ENCODE measurements at regions not wholly inside any gene's neighbourhood (a gene's known extent, or its start where the extent isn't known, plus 50 kb on each side); places are given as distances from the start of the nearest gene placed in this dataset.

DNA sequence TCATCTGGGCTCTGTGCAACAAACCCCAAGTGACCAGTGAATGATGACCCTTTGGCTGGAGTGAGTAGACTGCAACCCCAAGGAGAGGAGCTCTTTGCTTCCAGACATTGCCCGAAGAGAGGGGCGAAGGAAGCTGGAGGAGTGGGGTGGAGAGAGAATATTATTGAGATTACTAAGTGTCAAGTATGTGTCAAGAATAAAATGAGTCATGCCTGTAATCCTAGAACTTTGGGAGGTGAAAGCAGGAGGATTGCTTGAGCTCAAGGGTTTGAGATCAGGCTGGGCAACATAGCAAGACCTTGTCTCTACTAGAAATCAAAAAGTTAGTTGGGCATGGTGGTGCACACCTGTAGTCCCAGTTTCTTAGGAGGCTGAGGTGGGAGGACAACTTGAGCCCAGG, 142.0 kb upstream of the CCL2 start:
- no peak for DNase-seq

DNA sequence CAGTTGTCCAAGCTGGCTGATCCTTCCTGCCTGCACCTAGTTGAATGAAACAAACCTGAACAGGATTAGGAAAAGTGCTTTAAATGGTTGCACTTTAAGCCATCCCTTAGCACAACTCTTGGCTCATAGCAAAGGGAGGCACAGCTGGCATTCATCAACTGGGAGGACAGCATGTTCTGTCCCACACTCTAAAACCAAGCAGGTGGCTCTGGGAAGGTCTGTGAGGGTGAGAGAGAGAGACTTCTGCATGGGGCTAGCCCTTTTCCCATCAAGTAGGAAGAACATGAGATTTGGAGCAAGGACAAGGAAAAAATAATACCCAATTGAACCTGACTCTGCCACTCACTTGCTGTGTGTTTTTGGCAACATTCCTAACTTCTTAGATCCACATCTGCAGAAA, 140.9 kb upstream of the CCL2 start:
- DNase-seq = no peak

DNA sequence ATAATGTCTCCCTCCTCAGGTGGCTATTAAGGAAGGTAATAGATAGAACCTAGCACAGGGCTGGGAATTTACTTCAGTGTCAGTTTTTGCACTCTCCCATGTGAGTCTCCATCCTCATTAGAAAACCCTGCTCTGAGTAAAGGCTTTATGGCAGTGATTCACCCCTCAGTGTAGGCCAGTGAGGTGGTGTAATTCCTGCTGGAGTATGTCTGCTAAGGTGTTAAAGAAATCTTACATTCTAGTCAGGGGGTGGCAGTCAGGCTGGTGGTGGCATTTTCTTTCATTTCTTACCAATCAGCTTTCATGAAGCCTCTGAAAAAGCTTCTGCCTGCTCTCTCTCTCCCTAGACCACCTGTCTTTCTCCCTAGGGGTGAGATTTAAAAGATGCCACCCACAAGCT, 138.8 kb upstream of the CCL2 start:
- DNase-seq = no peak

DNA sequence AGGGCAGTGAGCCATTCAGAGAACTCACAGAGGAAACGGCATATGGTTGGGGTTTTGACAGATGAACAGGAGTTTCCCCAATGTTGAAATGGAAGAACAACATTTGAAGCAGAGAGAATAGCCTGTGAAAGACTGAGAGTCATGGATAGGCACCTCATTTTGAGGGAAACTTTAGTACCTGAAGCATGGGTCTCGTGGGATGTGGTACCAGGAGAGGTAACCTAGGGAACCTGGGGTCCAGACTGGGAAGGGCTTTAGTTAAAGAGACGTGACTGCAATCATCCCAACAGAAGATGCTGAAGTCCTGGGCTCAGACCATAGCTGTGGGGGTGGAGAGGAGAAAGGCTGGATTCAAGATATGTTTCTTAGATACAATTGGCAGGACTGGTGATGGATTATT, 137.8 kb upstream of the CCL2 start:
- no peak for DNase-seq

DNA sequence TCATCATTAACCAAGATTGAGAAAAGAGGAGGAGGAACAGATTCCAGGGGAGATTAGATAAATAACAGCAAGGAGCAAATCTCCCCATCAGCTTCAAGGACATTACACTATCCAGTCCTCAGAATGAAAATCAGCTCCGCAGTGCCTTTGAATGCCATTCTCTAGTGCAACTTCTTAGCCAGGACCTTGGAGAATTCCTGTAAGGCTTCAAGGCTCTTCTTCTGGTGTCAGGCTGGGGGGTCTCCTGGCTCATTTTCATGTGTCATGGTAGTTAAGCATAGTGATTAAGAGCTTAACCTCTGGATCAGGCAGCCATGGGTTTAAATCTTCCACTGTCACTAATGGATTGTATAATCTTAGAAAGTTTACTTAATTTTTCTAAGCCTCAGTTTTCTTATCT, 137.3 kb upstream of the CCL2 start:
- DNase-seq = no peak

DNA sequence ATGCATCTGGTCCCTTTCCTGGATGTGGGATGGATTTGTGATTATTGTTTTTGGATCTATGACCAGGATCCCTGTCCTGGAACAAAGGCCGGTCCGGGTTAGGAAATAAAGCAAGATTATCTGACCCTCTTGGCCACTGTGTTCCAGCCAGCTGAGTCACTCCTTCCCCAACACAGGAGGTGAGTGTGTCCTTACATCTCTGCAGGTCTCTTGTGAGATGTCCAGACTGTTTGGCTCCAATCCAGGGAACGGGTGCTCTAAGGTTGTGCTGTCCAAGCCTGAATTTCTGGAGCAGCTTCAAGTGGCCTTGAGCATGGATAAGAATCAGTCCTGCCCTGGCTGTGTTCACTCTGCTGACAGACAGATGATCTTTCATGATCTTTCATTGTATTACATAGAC, 136.5 kb upstream of the CCL2 start:
- DNase-seq = no peak

DNA sequence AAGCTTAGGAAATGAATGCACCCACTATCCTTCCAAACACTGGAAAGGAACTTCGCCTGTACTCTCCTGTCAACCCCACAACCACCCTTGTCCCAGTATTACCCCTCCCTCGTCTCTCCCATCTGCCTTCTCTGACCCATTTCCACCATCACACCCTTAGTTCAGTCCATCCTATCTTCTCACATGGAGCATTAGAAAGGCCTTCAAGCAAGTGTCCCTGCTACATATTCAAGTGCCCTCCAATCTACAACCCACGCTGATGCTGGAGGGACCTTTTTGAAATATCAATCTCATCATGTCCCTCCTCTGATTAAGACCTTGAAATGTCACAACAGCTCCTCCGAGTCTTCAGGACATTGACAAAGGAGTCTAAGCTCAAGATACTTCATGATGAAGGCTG, 133.8 kb upstream of the CCL2 start:
- no peak for DNase-seq

DNA sequence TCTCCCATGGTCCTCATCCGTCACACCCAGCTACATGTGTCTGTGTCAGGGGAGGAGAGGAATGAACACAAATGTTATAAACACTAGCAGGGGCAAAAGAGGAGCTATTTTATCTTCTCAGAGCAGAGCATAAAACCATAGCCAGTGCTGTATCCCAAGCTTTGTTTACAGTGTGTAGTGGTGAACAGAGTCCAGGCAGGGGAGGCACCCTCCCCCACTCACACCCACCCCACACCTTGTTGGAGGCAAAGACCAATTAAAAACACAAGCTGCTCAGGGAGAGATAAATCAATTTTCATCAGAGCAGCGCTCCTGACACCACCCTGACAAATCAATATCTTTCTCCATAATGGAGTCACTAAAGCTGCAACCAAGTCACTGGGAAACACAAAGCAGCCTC, 132.6 kb upstream of the CCL2 start:
- no peak for DNase-seq

DNA sequence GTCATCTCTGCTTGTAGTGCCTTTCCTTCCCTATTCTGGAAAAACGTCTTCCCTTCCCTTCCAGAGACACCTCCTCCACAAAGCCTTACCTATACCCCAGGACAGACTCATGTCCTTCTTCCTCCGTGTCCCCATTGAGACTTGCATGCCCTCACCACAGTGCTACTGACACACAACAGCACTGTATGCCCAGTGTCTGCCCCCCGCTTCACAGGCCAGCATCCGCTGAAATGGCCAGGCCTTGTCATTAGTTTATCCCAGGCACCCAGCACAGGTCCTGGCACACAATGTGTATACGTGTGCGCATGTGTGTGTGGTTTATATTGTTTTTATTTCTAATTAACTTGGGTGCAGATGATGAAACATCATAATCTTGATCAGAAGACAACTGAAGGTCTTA, 130.1 kb upstream of the CCL2 start:
- DNase-seq = no peak

DNA sequence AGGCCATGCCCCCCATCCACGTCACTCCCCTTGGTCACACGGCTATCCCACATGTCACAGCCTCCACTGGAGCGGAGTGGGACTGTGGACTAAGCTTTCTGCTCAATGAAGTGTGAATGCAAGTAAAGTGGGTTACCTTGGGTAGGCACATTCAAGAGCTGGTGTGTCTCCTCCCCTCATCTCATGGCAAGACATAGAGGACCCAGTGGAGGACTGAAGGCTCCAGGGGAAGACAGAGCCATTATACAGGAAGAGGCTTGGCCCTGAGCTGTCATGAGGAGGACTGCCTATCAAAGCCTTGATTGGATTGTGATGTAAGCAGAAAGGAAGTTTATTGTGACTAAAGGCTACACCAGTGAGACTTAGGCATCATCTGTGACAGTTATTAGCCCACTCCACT, 129.2 kb upstream of the CCL2 start:
- no peak for DNase-seq

DNA sequence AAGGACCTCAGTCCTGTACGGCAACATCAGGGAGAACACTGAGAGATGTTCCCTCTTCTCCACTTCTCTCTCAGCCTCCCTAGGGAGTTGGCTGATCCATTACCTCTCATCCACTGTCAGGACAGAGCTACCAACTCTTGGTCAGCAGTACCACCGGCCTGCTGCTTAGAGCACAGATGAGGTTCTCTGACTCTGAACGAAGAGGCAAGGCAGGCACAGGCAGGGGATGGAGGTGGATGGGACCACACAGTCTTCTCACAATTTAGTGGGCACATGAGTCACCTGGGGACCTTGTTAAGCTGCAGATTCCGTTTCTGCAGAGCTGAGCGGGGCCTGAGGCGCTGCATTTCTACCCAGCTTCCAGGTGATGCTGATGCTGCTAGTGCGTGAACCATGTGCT, 128.6 kb upstream of the CCL2 start:
- no peak for DNase-seq

DNA sequence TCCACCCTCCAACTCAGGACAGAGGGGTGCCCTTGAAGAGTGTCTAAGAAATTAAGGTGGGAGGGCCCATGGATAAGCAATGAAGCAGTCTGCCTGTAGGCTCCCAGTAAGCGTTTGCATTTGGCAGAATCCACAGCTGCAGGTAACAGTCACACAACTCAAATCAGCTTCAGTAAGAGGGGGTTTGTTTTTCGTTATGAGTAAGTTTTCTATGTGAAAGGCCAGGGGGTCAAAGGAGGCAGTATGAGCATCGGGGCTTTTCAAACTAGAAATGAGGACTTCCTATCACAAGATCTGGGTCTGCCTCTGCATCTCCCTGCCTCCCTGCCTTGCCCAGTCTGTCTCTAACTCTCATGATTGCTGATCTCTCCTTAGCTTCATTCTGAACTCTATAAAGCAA, 128.1 kb upstream of the CCL2 start:
- no peak for DNase-seq

DNA sequence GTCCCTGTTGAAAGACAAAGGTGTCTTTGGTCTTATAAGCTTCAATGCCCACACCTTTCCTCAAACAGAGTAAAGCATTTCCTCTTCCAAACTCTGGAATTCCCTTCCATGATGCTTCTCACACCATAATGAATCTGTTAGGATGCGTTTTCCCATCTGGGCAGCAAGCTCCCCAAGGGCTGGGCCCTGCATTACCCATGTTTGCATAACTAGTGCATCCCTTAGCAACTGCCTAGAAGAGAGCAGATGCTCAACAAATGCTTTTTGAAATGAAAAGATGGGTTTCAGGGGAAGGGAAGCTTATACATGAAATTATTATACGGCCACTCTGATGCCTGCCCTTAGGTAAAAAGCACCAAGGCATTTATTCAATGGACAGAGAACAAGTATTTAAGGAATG, 124.5 kb upstream of the CCL2 start:
- DNase-seq = no peak

DNA sequence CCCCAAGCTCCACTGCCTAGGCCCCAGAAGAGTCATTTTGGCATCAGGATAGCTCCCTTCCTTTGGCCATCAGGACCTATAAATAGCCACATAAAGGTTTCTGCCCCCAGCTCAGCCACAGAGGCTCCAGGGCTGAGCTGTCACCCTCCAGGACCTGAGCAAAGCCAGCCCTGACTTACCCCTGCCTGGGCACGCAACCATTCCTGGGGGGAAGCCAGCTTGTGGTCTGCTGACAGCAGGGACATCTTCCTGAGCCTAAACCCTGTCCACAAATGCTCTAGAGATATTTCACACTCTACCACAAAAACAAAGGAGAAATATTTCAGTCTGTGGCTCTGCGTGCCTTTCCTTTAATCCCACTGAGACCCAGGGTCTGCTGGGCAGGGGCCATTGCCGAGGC, 123.7 kb upstream of the CCL2 start:
- DNase-seq = no peak

DNA sequence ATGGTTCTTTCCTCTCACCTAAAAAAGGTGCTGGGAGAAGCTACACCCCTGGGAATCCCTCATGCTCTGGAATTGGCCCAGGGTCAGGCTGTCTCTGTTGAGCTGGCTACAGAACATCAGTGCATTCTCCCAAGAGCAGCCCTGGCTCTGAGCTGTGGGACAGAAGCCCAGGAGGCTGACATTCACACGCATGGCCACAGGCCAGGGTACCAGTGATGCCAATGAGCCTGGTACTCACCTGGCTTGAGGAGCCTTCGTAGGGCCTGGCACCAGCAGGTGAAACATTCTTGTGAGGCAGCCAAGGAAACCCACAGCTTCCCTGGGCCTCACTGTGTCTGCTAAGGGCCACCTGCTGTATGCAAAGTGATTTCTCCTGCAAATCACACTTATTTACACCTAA, 121.7 kb upstream of the CCL2 start:
- DNase-seq = no peak

DNA sequence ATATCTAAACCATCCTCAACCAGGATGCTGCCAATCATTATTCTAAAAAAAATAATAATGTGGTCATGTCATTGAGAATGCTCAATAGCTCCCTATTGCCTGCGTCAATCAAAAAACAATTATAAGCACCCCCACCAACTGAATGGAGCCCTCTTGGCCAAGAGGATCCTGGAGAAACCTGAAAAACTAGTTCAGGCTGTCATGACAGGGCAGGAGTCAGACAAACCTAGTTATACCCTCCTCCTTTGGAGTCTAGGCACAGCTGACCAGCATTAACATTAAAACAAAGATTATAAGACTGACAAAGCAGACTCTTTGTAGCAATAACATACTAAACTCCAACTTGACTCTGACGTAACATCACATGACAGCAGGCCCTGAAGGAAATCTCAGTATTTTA, 119.2 kb upstream of the CCL2 start:
- no peak for DNase-seq

DNA sequence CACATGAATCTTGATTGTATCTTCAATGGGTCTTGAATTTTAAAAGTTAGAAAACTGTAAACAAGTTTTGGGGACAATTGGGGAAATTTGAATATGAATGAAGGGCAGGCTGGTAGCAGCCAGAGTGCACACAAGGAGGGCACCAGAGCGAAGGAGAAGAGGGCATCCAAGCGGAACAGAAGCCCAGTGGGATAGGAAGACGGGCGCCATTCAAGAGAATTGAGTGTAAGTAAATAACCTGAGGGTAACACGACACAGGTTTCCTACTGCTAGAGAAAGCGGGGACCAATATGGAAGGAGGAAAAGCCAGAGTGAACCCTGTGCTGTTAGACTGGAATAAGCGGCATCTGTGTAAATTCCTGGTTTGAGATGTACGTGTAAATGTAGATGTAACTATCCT, 115.1 kb upstream of the CCL2 start:
- DNase-seq = no peak

DNA sequence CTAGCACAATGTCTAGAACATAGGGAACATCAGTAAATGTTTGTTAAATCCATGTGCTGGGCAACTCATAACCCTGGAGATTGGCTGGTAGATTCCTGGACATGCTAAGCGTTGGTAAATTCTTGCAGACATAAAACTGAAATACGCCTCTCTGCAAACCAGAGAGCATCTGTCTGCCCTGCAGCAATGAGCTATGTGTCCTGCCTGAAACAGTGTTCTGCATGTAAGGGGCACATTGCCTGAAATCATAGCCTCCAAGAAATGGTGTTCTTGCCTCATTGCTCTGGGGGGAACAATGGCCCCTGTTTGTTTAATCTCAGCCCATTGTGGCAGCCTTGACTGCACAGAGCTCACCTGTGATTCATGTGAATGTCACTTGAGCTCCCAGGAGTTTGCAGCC, 113.5 kb upstream of the CCL2 start:
- DNase-seq = no peak

DNA sequence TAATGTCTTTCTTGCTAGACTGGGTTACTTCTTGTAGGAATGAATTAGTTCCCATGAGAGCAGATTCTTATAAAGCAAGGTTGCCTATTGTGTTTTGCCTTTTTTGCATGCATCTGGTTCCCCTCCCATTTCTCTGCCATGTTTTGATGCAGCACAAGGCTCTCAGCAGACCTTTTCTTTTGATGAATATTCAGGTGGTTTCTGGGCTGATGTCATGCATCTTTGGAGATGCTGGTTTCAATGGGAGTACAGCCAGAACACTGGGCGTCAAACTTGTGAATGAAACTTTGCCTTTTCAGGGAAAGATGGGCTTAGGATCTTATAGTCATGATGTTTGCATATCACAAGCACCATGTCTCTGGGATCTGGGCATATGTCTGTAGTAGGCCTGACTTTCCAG, 111.7 kb upstream of the CCL2 start:
- DNase-seq = no peak

DNA sequence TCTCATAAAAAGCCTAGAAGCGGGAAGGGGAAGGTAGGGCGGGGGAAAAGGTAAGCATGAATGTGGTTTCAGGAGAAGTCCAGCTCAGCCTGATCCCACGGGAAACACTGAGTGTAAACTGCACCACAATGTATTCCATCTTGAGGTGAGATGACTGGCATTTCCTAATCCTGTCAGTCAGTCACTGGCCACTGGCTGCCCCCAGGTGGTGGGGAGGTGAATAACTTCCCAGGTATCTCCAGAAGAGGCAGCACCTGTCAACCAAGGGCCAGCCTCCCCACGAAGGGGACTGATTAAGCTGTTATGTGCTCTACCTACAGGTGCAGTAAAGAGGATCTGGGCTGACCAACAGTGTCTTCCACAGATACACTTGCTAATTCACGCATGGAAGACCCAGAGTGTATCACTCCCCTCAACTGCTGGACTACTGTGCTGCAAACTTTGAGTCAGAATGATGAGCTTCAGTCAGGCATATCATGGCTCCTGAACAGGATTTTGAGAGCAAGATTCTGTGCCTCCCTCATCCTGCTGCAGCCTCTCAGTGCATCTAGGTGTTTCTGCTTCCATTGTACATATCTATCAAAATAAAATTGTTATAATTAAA, 108.5 kb upstream of the CCL2 start:
- DNase-seq = no peak

DNA sequence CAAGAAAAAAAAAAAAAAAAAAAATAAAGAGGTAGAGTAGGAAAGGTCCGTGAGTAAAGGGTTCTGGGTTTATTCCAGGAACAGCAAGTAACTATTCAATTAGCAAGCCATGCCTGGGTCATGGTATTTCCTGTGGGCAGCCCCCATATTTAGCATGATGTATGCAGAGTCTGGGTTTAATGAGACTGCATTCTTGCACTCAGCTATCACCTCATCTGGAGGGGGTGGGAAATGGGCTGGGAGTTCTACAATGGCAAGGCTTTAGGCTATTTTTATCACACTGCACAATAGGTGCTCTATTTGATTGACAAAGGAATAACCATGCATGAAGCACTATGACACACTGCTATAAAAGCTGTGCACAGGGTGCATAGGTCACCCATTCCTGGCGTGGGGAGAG, 104.0 kb upstream of the CCL2 start:
- no peak for DNase-seq

DNA sequence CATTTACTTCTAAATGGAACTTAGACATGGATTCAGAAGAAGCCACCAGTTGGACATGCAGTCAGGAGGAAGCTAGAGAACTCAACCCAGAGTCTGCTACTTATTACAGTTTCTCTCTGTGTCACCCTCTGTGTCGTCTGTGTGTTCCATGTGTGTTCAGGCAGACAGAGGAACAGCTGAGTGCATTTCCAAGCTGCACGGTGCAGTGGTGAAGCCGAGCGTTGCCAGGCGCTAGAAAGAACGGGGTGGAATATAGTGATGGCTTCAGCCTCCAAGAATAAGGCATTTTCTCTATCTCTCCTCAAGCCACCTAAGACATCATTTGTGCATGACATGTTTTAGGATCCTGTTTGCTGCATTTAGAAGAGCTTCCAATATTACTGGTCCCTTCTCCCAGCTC, 101.1 kb upstream of the CCL2 start:
- no peak for DNase-seq

DNA sequence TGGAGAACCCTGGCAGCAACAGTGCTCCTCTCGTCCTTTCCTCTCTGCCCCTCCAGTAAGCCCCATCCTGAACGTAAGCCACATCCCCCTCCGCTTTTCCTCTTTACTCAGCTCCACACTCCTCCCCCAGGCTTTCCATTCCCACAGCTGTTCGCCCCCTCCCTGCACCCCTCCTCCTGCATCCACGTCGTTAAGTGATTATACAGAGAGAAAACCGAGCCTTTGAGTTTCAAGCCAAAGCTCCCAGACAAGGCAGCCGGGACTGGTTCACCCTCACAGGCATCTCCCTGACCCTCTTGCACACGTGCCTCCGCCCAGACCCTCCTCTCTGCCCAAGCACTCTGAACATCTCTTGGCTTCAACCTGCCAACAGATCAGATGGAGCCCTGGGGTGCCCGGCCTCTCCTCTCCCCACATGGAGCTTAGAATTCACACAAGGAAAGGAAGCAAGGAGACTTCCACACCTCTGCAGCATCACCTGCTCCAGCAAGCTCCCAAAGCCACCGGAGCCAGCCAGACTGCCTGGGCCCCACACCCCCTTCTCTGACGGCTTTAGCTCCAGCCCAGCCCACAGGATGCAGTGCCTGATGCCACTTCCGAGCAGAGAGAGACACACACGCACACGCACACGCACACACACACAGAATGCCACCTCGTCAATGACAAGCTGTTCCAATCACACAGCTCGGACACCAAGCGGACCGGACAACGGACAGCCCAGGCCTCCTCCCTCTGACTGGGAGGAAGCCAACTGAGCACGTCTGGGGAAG, 99.9 kb upstream of the CCL2 start:
- no peak for DNase-seq

DNA sequence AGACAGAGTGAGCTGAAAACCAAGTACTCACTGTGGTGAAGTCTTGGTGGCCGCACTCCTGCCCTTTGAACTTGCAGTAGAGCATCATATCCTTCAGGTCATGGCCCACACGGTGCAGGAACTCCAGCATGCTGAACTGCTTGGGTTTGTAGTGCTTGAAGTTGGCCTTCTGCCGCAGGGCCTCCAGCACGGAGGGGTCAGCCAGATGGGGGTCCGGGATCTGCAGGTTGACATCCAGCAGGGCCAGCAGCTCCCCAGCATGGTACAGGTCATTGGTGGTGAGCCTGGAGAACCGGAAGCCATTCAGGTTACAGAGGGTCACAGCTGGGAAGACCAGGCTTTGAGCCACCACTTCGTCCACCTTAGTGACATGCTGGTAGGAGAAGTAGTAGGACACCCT, 99.1 kb upstream of the CCL2 start:
- no peak for DNase-seq

DNA sequence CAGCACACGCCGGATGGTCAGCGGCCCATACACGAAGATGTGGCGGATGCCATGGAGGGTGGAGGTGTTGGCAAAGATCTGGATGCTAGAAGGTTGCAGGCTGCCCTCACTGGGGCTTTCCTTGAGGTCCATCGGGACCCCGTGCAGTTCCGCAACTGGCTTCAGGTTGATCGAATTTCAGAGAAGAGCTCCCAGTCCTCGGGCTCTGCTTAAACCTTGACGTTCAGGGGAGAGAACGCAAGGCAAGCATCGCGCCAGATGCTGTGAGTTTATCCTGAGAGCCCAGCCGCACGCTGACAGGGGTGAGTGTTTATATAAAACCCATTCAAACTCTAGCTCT, 98.7 kb upstream of the CCL2 start:
- no peak for DNase-seq
